ENCODE measurements at regions not wholly inside any gene's neighbourhood (a gene's known extent, or its start where the extent isn't known, plus 50 kb on each side); places are given as distances from the start of the nearest gene placed in this dataset.

DNA sequence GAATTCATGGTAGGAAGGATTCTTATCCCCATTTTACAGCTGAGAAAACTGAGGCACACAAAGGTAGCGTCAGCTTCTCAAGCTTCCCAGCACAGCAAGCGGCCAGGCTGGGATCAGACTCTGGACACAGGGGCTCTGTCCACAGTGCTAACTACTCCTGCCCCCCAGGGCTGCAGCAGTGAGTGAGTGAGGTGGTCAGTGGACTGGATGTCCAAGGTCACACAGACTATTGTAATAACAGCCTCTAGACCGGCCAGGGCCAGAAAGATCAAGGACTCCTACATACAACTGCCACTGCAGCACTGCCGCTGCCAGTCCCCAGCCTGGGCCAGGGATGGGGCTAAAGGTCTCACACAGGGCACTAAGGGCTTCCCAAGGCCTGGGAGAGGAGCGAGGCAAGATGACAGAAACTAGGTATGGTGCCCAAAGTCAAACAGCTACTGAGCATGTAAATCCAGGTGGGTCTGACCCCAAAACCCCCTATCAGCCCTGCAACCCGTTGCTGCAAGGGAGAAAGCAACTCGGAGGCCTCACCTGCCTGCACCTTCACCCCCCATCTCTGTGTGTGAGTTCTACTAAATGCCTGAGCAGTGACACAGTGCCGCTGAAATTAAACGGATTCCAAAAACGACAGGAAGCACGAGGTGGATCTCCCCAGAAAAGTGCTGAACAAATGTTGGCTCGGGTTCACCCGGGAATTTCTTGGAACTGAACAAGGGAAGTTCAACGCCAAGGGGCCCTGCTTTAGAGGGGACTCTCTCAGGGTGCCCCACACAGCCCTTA is 161.8 kb upstream of the GRK3 start (continued):
- TF ChIP-seq, protein P1, sequence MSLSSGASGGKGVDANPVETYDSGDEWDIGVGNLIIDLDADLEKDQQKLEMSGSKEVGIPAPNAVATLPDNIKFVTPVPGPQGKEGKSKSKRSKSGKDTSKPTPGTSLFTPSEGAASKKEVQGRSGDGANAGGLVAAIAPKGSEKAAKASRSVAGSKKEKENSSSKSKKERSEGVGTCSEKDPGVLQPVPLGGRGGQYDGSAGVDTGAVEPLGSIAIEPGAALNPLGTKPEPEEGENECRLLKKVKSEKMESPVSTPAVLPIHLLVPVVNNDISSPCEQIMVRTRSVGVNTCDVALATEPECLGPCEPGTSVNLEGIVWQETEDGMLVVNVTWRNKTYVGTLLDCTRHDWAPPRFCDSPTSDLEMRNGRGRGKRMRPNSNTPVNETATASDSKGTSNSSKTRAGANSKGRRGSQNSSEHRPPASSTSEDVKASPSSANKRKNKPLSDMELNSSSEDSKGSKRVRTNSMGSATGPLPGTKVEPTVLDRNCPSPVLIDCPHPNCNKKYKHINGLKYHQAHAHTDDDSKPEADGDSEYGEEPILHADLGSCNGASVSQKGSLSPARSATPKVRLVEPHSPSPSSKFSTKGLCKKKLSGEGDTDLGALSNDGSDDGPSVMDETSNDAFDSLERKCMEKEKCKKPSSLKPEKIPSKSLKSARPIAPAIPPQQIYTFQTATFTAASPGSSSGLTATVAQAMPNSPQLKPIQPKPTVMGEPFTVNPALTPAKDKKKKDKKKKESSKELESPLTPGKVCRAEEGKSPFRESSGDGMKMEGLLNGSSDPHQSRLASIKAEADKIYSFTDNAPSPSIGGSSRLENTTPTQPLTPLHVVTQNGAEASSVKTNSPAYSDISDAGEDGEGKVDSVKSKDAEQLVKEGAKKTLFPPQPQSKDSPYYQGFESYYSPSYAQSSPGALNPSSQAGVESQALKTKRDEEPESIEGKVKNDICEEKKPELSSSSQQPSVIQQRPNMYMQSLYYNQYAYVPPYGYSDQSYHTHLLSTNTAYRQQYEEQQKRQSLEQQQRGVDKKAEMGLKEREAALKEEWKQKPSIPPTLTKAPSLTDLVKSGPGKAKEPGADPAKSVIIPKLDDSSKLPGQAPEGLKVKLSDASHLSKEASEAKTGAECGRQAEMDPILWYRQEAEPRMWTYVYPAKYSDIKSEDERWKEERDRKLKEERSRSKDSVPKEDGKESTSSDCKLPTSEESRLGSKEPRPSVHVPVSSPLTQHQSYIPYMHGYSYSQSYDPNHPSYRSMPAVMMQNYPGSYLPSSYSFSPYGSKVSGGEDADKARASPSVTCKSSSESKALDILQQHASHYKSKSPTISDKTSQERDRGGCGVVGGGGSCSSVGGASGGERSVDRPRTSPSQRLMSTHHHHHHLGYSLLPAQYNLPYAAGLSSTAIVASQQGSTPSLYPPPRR (CRISPR knock-in tag; IDR thresholded peaks at IDR 0.05; ENCODE audit: borderline replicate concordance): peak; percentile 89; the same call in 1 of the 2 replicates
- TF ChIP-seq ZNF616 (CRISPR knock-in tag; IDR thresholded peaks at IDR 0.05; ENCODE audit: low read depth) (no peak), CCAR2 (optimal IDR thresholded peaks at IDR 0.05; ENCODE audit: low read depth, low read length) (no peak), ZNF569 (CRISPR knock-in tag; IDR thresholded peaks at IDR 0.05; ENCODE audit: borderline replicate concordance) (no peak), SKI (IDR thresholded peaks at IDR 0.05; ENCODE audit: partially characterized antibody) (peak; percentile 93), ZNF83 (CRISPR knock-in tag; IDR thresholded peaks at IDR 0.05; ENCODE audit: borderline replicate concordance) (no peak), ZNF615 (CRISPR knock-in tag; IDR thresholded peaks at IDR 0.05; ENCODE audit: borderline replicate concordance) (no peak), CEBPB (IDR thresholded peaks at IDR 0.05; ENCODE audit: borderline replicate concordance, low read depth, low read length) (no peak), ZNF431 (CRISPR knock-in tag; IDR thresholded peaks at IDR 0.05; ENCODE audit: borderline replicate concordance, low read depth) (peak; percentile 36; the same call in 1 of the 2 replicates), ZNF138 (CRISPR knock-in tag; IDR thresholded peaks at IDR 0.05; ENCODE audit: low read depth) (no peak)
- TF ChIP-seq, protein P2, sequence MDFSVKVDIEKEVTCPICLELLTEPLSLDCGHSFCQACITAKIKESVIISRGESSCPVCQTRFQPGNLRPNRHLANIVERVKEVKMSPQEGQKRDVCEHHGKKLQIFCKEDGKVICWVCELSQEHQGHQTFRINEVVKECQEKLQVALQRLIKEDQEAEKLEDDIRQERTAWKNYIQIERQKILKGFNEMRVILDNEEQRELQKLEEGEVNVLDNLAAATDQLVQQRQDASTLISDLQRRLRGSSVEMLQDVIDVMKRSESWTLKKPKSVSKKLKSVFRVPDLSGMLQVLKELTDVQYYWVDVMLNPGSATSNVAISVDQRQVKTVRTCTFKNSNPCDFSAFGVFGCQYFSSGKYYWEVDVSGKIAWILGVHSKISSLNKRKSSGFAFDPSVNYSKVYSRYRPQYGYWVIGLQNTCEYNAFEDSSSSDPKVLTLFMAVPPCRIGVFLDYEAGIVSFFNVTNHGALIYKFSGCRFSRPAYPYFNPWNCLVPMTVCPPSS (IDR thresholded peaks at IDR 0.05): no peak
- TF ChIP-seq, protein P3, sequence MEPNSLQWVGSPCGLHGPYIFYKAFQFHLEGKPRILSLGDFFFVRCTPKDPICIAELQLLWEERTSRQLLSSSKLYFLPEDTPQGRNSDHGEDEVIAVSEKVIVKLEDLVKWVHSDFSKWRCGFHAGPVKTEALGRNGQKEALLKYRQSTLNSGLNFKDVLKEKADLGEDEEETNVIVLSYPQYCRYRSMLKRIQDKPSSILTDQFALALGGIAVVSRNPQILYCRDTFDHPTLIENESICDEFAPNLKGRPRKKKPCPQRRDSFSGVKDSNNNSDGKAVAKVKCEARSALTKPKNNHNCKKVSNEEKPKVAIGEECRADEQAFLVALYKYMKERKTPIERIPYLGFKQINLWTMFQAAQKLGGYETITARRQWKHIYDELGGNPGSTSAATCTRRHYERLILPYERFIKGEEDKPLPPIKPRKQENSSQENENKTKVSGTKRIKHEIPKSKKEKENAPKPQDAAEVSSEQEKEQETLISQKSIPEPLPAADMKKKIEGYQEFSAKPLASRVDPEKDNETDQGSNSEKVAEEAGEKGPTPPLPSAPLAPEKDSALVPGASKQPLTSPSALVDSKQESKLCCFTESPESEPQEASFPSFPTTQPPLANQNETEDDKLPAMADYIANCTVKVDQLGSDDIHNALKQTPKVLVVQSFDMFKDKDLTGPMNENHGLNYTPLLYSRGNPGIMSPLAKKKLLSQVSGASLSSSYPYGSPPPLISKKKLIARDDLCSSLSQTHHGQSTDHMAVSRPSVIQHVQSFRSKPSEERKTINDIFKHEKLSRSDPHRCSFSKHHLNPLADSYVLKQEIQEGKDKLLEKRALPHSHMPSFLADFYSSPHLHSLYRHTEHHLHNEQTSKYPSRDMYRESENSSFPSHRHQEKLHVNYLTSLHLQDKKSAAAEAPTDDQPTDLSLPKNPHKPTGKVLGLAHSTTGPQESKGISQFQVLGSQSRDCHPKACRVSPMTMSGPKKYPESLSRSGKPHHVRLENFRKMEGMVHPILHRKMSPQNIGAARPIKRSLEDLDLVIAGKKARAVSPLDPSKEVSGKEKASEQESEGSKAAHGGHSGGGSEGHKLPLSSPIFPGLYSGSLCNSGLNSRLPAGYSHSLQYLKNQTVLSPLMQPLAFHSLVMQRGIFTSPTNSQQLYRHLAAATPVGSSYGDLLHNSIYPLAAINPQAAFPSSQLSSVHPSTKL (CRISPR knock-in tag; IDR thresholded peaks at IDR 0.05): peak; percentile 89
- TF ChIP-seq, protein P4, sequence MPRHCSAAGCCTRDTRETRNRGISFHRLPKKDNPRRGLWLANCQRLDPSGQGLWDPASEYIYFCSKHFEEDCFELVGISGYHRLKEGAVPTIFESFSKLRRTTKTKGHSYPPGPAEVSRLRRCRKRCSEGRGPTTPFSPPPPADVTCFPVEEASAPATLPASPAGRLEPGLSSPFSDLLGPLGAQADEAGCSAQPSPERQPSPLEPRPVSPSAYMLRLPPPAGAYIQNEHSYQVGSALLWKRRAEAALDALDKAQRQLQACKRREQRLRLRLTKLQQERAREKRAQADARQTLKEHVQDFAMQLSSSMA (CRISPR knock-in tag; IDR thresholded peaks at IDR 0.05): no peak
- TF ChIP-seq, protein P5, sequence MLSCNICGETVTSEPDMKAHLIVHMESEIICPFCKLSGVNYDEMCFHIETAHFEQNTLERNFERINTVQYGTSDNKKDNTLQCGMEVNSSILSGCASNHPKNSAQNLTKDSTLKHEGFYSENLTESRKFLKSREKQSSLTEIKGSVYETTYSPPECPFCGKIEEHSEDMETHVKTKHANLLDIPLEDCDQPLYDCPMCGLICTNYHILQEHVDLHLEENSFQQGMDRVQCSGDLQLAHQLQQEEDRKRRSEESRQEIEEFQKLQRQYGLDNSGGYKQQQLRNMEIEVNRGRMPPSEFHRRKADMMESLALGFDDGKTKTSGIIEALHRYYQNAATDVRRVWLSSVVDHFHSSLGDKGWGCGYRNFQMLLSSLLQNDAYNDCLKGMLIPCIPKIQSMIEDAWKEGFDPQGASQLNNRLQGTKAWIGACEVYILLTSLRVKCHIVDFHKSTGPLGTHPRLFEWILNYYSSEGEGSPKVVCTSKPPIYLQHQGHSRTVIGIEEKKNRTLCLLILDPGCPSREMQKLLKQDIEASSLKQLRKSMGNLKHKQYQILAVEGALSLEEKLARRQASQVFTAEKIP (CRISPR knock-in tag; IDR thresholded peaks at IDR 0.05; ENCODE audit: borderline replicate concordance): no peak

Measured in HepG2 (cell line).